ENCODE measurements at regions not wholly inside any gene's neighbourhood (a gene's known extent, or its start where the extent isn't known, plus 50 kb on each side); places are given as distances from the start of the nearest gene placed in this dataset.

- intact Hi-C loops (cut with DNase I) = no loop called here
- H3K27ac ChIP-seq (replicated peaks in 1 of 4) = peak overlapping the region in 3 of 4 donors; percentile 1 to 30 (median 2)
- H3K36me3 ChIP-seq = no peaks in the 10 kb centered on the region
- no peaks in the 10 kb centered on the region for H3K27me3 ChIP-seq
- DNase-seq (ENCODE audit: extremely low spot score) = no peak
- no peak overlapping the region for H3K4me3 ChIP-seq
- no peak for TF ChIP-seq POLR2A (IDR thresholded peaks at IDR 0.05; ENCODE audit: low read depth)
- TF ChIP-seq CTCF (IDR thresholded peaks at IDR 0.05) = no peak
- no peak for TF ChIP-seq EP300 (IDR thresholded peaks at IDR 0.05)
- TF ChIP-seq POLR2AphosphoS5 (IDR thresholded peaks at IDR 0.05) = no peak
- peaks cover 19 to 35% (median 25%) of the 10 kb centered on the region in 4 donors for H3K4me1 ChIP-seq
- WGBS = 79% methylated on average over 4 of the region's 4 CpGs
- H3K9me3 ChIP-seq = no peaks in the 10 kb centered on the region
Measured at GRCh38 chr5:82348784-82349425, 70.8 kb upstream of the RPS23 start.

- no peak for TF ChIP-seq POLR2A (IDR thresholded peaks at IDR 0.05; ENCODE audit: low read depth)
- no peak for TF ChIP-seq EP300 (IDR thresholded peaks at IDR 0.05)
- TF ChIP-seq POLR2AphosphoS5 (IDR thresholded peaks at IDR 0.05) = no peak
- TF ChIP-seq CTCF (IDR thresholded peaks at IDR 0.05) = no peak
- DNase-seq (ENCODE audit: extremely low spot score) = peak; percentile 91
- H3K9me3 ChIP-seq = no peaks in the 10 kb centered on the region
- 58% methylated on average over 7 of the region's 12 CpGs for WGBS
- intact Hi-C loops (cut with DNase I) = no loop called here
- no peaks in the 10 kb centered on the region for H3K27me3 ChIP-seq
- H3K27ac ChIP-seq (replicated peaks in 1 of 4) = peak overlapping the region in 3 of 4 donors; percentile 28 to 65 (median 54)
- no peak overlapping the region for H3K4me3 ChIP-seq
- peaks cover 17 to 33% (median 22%) of the 10 kb centered on the region in 4 donors for H3K4me1 ChIP-seq
- no peaks in the 10 kb centered on the region for H3K36me3 ChIP-seq
Measured at GRCh38 chr5:82347201-82347865, 69.2 kb upstream of the RPS23 start.

GRCh38 chr5:82346399-82347165, 68.4 kb upstream of the RPS23 start:
- no peak for TF ChIP-seq CTCF (IDR thresholded peaks at IDR 0.05)
- TF ChIP-seq POLR2AphosphoS5 (IDR thresholded peaks at IDR 0.05) = no peak
- TF ChIP-seq POLR2A (IDR thresholded peaks at IDR 0.05; ENCODE audit: low read depth) = no peak
- TF ChIP-seq EP300 (IDR thresholded peaks at IDR 0.05) = no peak
- Histone ChIP-seq H3K27ac (replicated peaks in 1 of 4) (peak overlapping the region in 3 of 4 donors; percentile 28 to 65 (median 41)), H3K36me3 (no peaks in the 10 kb centered on the region), H3K4me1 (peaks cover 12 to 28% (median 18%) of the 10 kb centered on the region in 4 donors), H3K27me3 (no peaks in the 10 kb centered on the region), H3K4me3 (no peak overlapping the region), H3K9me3 (no peaks in the 10 kb centered on the region)
- intact Hi-C loops (cut with DNase I) = no loop called here
- DNase-seq (ENCODE audit: extremely low spot score) = peak; percentile 91
- 94% methylated on average over 10 of the region's 10 CpGs for WGBS

GRCh38 chr5:82345108-82345507, 67.0 kb upstream of the RPS23 start:
- no peak overlapping the region for H3K27ac ChIP-seq (replicated peaks in 1 of 4)
- no peak overlapping the region for H3K4me3 ChIP-seq
- H3K9me3 ChIP-seq = no peaks in the 10 kb centered on the region
- peak; percentile 77 for DNase-seq (ENCODE audit: extremely low spot score)
- intact Hi-C loops (cut with DNase I) = no loop called here
- TF ChIP-seq CTCF (IDR thresholded peaks at IDR 0.05) (no peak), POLR2A (IDR thresholded peaks at IDR 0.05; ENCODE audit: low read depth) (no peak), POLR2AphosphoS5 (IDR thresholded peaks at IDR 0.05) (no peak), EP300 (IDR thresholded peaks at IDR 0.05) (no peak)
- H3K27me3 ChIP-seq = no peaks in the 10 kb centered on the region
- no peaks in the 10 kb centered on the region for H3K36me3 ChIP-seq
- WGBS = 95% methylated on average over 3 of the region's 3 CpGs
- peaks cover 12 to 28% (median 18%) of the 10 kb centered on the region in 4 donors for H3K4me1 ChIP-seq
